GM21576 (cell line): ENCODE measurements at regions not wholly inside any gene's neighbourhood (a gene's known extent, or its start where the extent isn't known, plus 50 kb on each side); places are given as distances from the start of the nearest gene placed in this dataset.

Experiments used
- ATAC-seq: cut with Tn5 transposase; IDR thresholded peaks from one replicate; pipeline ENCODE4 v1.9.1; 2021; ENCODE audit warnings: mild to moderate bottlenecking, moderate library complexity; ENCODE audit not compliant: unreplicated experiment

- peak; percentile 91 for ATAC-seq
Observed at GRCh38 chr6:71420693-71421328, 132.2 kb downstream of the OGFRL1 start.

GRCh38 chr6:71421611-71422010, 133.0 kb downstream of the OGFRL1 start:
- no peak for ATAC-seq

GRCh38 chr6:71430018-71430417, 141.4 kb downstream of the OGFRL1 start:
- ATAC-seq = no peak

DNA sequence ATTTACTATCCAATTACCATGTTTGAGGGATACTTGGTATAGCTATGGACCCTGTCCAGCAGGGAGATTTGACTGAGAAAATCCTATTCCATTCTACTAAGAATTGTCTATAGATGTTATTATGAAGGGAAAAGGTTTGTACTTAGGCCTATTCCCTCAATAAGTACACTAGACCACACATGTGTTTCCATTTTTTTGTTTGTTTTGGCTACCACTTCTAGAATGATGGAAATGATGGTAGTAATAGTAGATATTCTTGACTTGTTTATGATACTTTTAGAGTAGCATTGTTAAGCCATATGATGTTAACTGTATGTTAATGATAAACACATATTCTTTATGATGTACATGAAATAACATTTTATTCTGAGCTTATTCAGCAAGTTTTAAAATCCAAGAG, 144.8 kb downstream of the OGFRL1 start:
- no peak for ATAC-seq

DNA sequence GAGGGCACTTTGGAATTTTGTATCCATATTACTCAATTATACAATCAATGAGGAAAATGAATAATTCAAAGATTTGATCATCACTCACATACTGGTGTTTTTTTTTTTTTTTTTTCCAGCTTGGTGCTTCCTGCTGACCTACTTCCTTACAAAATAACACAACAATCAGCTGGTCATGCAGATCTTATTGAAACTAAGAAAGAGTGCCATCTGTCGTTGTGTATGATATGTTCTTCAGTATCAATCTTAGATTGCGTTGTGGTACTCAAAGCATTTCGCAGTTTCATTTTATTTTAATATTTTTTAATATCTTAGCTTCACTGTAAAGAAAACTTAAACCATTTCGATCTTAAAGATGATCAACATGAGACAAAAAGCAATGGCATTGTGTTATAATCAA, 155.6 kb downstream of the OGFRL1 start:
- no peak for ATAC-seq

DNA sequence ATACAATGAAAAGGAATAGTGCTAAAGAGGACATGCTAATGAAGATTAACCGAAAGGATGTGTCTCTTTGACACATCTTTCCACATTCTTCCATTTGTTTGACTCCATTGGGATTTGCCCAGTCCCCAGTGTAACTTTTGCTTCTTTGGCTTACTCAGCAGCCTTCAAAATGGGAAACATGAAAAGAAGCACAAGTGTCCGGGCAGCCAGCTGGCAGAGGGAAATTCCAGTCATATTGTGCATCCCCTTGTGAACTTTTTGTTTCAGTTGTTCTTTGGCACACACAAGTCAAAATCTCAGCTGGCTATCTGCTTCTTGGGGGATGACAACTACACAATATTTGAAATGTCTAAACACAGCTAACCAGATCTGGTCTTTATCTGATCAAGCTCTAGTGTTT, 157.4 kb downstream of the OGFRL1 start:
- ATAC-seq = peak; percentile 67

GRCh38 chr6:71446470-71446869, 157.9 kb downstream of the OGFRL1 start:
- ATAC-seq = peak; percentile 48

- no peak for ATAC-seq
Observed at GRCh38 chr6:71452697-71453370, 164.2 kb downstream of the OGFRL1 start.

DNA sequence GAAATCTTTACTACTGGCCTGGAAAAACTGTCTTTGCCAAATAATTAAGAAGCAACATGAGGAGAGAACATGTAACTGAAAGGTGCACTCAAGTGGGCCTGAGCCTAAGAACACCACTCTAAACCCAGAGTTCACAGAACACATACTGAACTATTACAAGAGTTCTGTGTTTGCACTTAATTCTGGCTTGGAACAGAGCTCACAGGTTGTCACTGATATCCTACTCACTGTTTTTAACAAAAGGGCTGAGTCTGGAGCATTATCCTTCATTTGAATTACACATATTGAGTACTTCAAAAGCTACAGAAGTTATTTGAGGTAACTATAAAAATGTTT, 164.7 kb downstream of the OGFRL1 start:
- ATAC-seq = no peak

- ATAC-seq = peak; percentile 42
Observed at GRCh38 chr6:71454056-71454455, 165.4 kb downstream of the OGFRL1 start.

DNA sequence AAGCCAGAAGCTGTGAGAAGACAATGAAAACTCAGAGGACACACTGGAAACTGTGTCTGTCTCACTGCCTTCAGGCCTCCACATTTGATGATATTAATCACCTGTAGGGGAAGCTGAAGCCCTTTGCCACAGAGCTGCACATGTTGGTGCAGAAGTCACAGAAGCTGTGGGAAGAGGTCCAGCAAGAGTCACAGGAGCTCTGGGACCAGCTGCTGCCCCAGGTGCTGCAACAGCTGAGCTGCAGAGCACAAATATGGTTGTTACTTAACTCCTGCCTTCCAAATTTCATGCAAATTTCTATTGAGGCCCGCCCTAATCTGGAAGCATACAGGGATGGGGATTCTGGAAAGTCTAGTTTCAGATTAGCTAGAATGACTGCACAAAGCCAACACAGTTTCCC, 169.3 kb downstream of the OGFRL1 start:
- ATAC-seq = no peak

GRCh38 chr6:71459162-71459561, 170.6 kb downstream of the OGFRL1 start:
- no peak for ATAC-seq

GRCh38 chr6:71460933-71461332, 172.3 kb downstream of the OGFRL1 start:
- ATAC-seq = no peak

GRCh38 chr6:71463061-71463460, 174.4 kb downstream of the OGFRL1 start:
- no peak for ATAC-seq

DNA sequence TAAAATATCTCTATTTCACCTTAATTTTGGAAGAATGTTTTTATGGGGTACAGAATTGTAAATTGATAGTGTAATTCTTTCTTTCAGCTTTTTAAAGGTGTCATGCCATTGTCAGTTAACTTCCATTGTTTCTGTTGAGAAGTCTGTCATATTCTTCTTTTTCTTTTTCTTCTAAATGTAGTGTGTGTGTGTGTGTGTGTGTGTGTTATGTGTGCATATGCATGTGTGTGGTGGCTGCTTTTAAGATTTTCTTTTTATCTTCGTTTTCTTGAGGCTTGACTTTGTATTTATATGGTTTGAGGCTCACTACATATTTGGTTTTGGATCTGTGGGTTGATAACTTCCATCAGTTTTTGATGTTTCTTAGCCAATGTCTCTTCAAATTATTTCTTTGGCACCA, 176.5 kb downstream of the OGFRL1 start:
- ATAC-seq = no peak

DNA sequence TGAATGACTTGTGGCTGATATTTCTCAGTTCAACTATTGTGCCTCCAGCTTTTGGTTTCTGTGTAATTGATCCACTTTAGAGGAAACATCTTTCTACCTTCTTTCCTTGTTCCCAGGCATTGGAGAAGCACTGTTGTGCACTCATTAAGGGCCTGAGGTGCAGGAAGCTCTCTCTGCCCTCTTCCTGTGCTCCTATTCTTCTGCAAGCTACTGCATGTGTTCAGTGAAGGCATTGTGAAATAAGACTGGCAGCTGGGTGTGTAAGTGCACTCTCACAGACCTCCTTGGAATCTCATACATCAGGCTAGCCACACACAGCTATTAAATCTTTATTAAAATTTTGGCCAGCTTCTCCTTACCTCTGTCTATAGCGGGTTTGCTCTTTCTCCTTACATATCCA, 177.8 kb downstream of the OGFRL1 start:
- no peak for ATAC-seq

GRCh38 chr6:71468038-71468437, 179.4 kb downstream of the OGFRL1 start:
- no peak for ATAC-seq

- no peak for ATAC-seq
Observed at GRCh38 chr6:71468841-71469700, 180.5 kb downstream of the OGFRL1 start.

DNA sequence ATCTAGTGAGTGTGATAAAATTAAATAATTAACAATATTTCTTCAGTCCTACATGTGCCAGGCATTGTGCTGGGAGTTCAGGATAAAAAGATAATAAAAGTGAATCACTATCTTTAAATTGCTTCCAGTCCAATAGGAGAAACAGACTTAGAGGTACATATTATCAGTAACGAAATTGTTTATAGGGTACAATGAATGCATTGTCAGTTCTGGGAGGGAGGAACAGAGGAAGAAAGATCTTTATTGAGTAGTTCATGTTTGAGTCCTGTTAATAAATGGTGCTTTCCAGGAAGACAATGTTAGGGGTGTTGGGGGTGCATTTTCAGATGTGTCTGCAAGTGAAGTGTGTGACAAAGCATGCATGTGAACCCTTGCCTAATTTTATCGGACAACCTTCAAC, 183.1 kb downstream of the OGFRL1 start:
- ATAC-seq = no peak

DNA sequence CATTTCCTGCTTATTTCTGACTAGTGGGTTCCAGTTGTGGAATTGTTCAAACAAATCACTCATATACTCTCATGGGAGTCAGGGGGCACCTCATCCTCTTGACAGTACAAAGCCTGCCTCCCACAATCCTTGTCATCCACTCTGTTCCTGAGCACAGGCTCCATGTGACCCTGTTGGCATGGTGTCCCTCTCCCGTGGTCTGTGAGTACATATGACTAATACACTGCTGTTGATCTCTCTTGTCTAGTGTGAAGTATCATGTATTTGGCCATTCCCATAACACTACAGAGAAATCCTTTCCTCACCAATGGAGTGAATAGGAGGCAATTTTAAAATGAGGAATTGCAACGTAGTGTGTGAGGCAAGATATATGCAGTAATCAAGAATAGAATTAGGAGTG, 185.3 kb downstream of the OGFRL1 start:
- ATAC-seq = no peak

- ATAC-seq = no peak
Observed at GRCh38 chr6:71474942-71475341, 186.3 kb downstream of the OGFRL1 start.

DNA sequence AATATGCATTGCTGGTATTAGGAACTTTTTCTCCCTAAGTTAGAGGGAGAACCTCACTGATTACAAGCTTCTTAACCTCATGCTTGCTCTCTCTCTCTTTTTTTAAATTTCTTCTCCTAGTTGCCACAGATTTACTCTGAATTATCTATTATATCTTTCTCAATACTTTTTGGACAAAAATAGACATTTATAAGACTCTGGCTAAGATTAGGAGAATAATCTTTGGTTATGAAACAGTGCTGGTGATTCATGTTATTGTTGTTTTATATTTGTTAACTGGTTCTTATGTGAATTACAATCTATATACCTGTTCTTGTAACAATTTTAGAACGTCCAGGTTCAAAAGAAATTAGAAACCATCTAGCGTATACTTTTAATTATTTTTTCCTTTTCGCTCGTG, 187.8 kb downstream of the OGFRL1 start:
- ATAC-seq = no peak
